ENCODE measurements at regions not wholly inside any gene's neighbourhood (a gene's known extent, or its start where the extent isn't known, plus 50 kb on each side); places are given as distances from the start of the nearest gene placed in this dataset.

DNA sequence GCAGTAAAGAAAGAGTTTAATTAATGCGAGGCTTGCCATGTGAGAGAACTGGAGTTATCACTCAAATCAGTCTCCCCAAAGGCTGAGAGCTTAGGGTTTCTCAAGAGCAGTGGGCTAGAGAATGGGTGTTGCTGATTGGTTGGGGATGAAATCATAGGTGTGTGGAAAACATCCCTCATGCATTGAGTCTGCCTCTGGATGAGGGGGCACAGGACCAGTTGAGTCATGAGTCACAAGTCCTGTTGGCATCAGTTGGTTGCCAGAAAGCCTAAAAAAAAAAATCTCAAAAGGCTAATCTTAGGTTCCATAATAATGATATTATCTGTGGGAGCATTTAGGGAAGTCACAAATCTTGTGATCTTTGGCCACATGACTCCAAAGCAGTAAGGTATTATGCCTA lies 800.3 kb downstream of the TUSC7 start:
- 89 to 100% (median 97%) methylated on average over 1 of the region's 1 CpG for WGBS, 5 donors
- Histone ChIP-seq H3K27me3 (no peaks in the 10 kb centered on the region), H3K36me3 (no peaks in the 10 kb centered on the region), H3K9me3 (no peaks in the 10 kb centered on the region), H3K27ac (no peak overlapping the region), H3K4me1 (no peaks in the 10 kb centered on the region), H3K4me3 (no peak overlapping the region)
- intact Hi-C loops (cut with DNase I; ENCODE audit: low total_unique reads), result no loop called here
- TF ChIP-seq CTCF (IDR thresholded peaks at IDR 0.05) (no peak), EP300 (IDR thresholded peaks at IDR 0.05) (no peak), POLR2A (IDR thresholded peaks at IDR 0.05) (no peak), POLR2AphosphoS5 (IDR thresholded peaks at IDR 0.05) (no peak)
- DNase-seq, result no peak

GRCh38 chr3:117510396-117510795 lies 800.8 kb downstream of the TUSC7 start:
- Histone ChIP-seq H3K4me1 (no peaks in the 10 kb centered on the region), H3K4me3 (no peak overlapping the region), H3K27me3 (no peaks in the 10 kb centered on the region), H3K27ac (no peak overlapping the region), H3K9me3 (no peaks in the 10 kb centered on the region), H3K36me3 (no peaks in the 10 kb centered on the region)
- no peak for TF ChIP-seq POLR2AphosphoS5 (IDR thresholded peaks at IDR 0.05)
- no peak for TF ChIP-seq CTCF (IDR thresholded peaks at IDR 0.05)
- no peak for TF ChIP-seq EP300 (IDR thresholded peaks at IDR 0.05)
- TF ChIP-seq POLR2A (IDR thresholded peaks at IDR 0.05), result no peak
- DNase-seq, result no peak
- WGBS, 5 donors, result 48 to 73% (median 66%) methylated on average over 1 of the region's 1 CpG
- intact Hi-C loops (cut with DNase I; ENCODE audit: low total_unique reads), result no loop called here

GRCh38 chr3:117512975-117513374 lies 803.4 kb downstream of the TUSC7 start:
- H3K36me3 ChIP-seq, result no peaks in the 10 kb centered on the region
- 63 to 94% (median 79%) methylated on average over 1 of the region's 1 CpG for WGBS, 5 donors
- DNase-seq, result no peak
- H3K4me3 ChIP-seq, result no peak overlapping the region
- no peak overlapping the region for H3K27ac ChIP-seq
- H3K27me3 ChIP-seq, result no peaks in the 10 kb centered on the region
- H3K9me3 ChIP-seq, result no peaks in the 10 kb centered on the region
- no peak for TF ChIP-seq EP300 (IDR thresholded peaks at IDR 0.05)
- no peak for TF ChIP-seq CTCF (IDR thresholded peaks at IDR 0.05)
- TF ChIP-seq POLR2A (IDR thresholded peaks at IDR 0.05), result no peak
- no peak for TF ChIP-seq POLR2AphosphoS5 (IDR thresholded peaks at IDR 0.05)
- intact Hi-C loops (cut with DNase I; ENCODE audit: low total_unique reads), result no loop called here
- H3K4me1 ChIP-seq, result no peaks in the 10 kb centered on the region

- Histone ChIP-seq H3K36me3 (no peaks in the 10 kb centered on the region), H3K27ac (no peak overlapping the region), H3K4me3 (no peak overlapping the region), H3K4me1 (no peaks in the 10 kb centered on the region), H3K9me3 (no peaks in the 10 kb centered on the region), H3K27me3 (no peaks in the 10 kb centered on the region)
- TF ChIP-seq CTCF (IDR thresholded peaks at IDR 0.05) (no peak), EP300 (IDR thresholded peaks at IDR 0.05) (no peak), POLR2AphosphoS5 (IDR thresholded peaks at IDR 0.05) (no peak), POLR2A (IDR thresholded peaks at IDR 0.05) (no peak)
- no peak for DNase-seq
- intact Hi-C loops (cut with DNase I; ENCODE audit: low total_unique reads), result no loop called here
- WGBS, 5 donors, result 80 to 95% (median 89%) methylated on average over 2 of the region's 2 CpGs
These were observed 805.7 kb downstream of the TUSC7 start for GRCh38 chr3:117515309-117515708.
